HL-60 (cell line): ENCODE measurements at regions not wholly inside any gene's neighbourhood (a gene's known extent, or its start where the extent isn't known, plus 50 kb on each side); places are given as distances from the start of the nearest gene placed in this dataset.

Experiments
- DNase-seq, 2 experiments: peaks; one replicate each; pipeline ENCODE4 v3.0.0-alpha.2; 2010 to 2020; ENCODE audit warnings: low read depth in 1 of 2, low spot score in 1 of 2
- H3K27ac ChIP-seq: fragments of 250-450 bp; sonication (Bioruptor Pico); replicated peaks from 2 replicates; pipeline ENCODE4 v1.5.1; 2020; ENCODE audit warnings: mild to moderate bottlenecking, moderate library complexity
- H3K27me3 ChIP-seq: fragments of 250-450 bp; sonication (Bioruptor Pico); 2 replicates; pipeline ENCODE4 v1.5.1; 2021; ENCODE audit warnings: mild to moderate bottlenecking, moderate library complexity; ENCODE audit not compliant: insufficient read depth, poor library complexity, severe bottlenecking
- H3K4me3 ChIP-seq: replicated peaks from 2 replicates; pipeline ENCODE4 v1.5.1; 2011; ENCODE audit warnings: mild to moderate bottlenecking, control low read depth, low read length; ENCODE audit not compliant: insufficient read depth
- GABPA ChIP-seq: IDR thresholded peaks from 2 replicates; pipeline ENCODE4 v1.6.1; 2012; ENCODE audit warnings: low read depth
- POLR2AphosphoS5 ChIP-seq: IDR thresholded peaks from 2 replicates; pipeline ENCODE4 v1.6.1; 2012; ENCODE audit warnings: low read depth
- SPI1 ChIP-seq: IDR thresholded peaks from 2 replicates; pipeline ENCODE4 v1.6.1; 2012; ENCODE audit warnings: low read depth, mild to moderate bottlenecking, borderline replicate concordance
- TF ChIP-seq, protein P1 (sequence below): IDR thresholded peaks from 2 replicates; pipeline ENCODE4 v1.6.1; 2012; ENCODE audit warnings: low read depth; ENCODE audit not compliant: insufficient replicate concordance
- TF ChIP-seq, protein P2 (sequence below): IDR thresholded peaks from one replicate; pipeline ENCODE4 v1.5.1; 2011; ENCODE audit warnings: low read length, control low read depth, inconsistent platforms; ENCODE audit not compliant: insufficient read depth

DNA sequence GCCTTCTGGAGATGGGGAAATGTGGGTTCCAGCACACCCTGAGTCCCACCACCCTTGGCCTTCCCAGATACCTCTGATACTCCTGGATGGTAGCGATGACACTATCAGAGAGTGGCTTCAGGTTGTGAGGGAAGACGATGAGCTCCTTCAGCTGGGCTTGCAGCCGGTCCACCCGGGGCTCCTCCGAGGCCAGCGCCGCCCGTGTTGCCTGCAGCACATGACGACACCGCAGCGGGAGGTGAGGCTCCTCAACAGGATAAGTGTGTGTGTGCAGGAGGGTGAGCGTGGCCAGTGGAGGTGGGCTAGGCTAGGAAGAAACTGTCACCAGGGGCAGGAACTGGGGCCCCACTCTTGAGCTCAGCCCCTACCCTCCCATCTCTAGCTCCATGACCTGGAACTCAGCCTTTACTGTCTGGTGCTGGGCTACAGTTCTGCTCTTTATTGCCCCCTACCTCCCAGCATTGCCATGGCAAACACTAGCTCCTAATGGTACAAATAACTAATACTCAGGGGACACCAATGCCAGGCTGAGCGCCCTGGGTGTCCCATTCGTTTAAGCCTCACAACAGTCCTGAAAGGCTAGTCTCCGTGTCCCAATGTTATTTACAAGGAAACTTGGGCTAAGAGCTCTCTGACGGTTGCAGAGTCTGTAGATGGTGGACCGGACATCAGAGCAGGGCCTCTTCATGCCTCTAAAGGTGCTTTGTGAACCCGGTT lies 64.1 kb downstream of the SYNE3 start:
- peak in 1 of 2 experiments; percentile 22 for DNase-seq

DNA sequence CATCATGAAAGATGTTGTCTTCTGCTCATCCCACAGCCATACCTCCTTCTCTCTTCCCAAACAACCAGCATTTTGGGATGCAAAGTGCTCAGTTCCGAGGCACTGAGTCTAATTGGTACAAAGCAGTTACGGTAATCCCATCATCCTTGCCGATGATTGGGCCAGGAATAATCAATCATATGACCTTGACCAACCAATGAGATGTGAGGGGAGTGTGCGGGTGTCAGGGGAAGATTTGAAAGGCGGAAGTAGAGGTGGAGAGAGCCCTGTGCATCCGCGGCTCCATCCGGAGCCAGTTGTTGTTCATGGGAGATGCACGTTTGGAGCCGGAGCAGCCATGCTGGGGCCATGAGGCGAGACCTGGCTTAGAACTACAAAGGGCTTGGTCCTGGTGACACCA lies 67.3 kb downstream of the SYNE3 start:
- TF ChIP-seq, protein P1, sequence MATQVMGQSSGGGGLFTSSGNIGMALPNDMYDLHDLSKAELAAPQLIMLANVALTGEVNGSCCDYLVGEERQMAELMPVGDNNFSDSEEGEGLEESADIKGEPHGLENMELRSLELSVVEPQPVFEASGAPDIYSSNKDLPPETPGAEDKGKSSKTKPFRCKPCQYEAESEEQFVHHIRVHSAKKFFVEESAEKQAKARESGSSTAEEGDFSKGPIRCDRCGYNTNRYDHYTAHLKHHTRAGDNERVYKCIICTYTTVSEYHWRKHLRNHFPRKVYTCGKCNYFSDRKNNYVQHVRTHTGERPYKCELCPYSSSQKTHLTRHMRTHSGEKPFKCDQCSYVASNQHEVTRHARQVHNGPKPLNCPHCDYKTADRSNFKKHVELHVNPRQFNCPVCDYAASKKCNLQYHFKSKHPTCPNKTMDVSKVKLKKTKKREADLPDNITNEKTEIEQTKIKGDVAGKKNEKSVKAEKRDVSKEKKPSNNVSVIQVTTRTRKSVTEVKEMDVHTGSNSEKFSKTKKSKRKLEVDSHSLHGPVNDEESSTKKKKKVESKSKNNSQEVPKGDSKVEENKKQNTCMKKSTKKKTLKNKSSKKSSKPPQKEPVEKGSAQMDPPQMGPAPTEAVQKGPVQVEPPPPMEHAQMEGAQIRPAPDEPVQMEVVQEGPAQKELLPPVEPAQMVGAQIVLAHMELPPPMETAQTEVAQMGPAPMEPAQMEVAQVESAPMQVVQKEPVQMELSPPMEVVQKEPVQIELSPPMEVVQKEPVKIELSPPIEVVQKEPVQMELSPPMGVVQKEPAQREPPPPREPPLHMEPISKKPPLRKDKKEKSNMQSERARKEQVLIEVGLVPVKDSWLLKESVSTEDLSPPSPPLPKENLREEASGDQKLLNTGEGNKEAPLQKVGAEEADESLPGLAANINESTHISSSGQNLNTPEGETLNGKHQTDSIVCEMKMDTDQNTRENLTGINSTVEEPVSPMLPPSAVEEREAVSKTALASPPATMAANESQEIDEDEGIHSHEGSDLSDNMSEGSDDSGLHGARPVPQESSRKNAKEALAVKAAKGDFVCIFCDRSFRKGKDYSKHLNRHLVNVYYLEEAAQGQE, result no peak
- TF ChIP-seq POLR2AphosphoS5 (no peak), SPI1 (no peak), GABPA (no peak)
- TF ChIP-seq, protein P2, sequence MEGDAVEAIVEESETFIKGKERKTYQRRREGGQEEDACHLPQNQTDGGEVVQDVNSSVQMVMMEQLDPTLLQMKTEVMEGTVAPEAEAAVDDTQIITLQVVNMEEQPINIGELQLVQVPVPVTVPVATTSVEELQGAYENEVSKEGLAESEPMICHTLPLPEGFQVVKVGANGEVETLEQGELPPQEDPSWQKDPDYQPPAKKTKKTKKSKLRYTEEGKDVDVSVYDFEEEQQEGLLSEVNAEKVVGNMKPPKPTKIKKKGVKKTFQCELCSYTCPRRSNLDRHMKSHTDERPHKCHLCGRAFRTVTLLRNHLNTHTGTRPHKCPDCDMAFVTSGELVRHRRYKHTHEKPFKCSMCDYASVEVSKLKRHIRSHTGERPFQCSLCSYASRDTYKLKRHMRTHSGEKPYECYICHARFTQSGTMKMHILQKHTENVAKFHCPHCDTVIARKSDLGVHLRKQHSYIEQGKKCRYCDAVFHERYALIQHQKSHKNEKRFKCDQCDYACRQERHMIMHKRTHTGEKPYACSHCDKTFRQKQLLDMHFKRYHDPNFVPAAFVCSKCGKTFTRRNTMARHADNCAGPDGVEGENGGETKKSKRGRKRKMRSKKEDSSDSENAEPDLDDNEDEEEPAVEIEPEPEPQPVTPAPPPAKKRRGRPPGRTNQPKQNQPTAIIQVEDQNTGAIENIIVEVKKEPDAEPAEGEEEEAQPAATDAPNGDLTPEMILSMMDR, result no peak
- no peak for DNase-seq
- Histone ChIP-seq H3K27me3 (no peaks in the 10 kb centered on the region), H3K4me3 (no peak overlapping the region), H3K27ac (no peak overlapping the region)

More for the DNA sequence above, 64.1 kb downstream of the SYNE3 start:
- H3K27ac ChIP-seq, result no peak overlapping the region
- no peak overlapping the region for H3K4me3 ChIP-seq
- no peaks in the 10 kb centered on the region for H3K27me3 ChIP-seq
- TF ChIP-seq, protein P2, result peak; percentile 22
- TF ChIP-seq SPI1, result no peak

DNA sequence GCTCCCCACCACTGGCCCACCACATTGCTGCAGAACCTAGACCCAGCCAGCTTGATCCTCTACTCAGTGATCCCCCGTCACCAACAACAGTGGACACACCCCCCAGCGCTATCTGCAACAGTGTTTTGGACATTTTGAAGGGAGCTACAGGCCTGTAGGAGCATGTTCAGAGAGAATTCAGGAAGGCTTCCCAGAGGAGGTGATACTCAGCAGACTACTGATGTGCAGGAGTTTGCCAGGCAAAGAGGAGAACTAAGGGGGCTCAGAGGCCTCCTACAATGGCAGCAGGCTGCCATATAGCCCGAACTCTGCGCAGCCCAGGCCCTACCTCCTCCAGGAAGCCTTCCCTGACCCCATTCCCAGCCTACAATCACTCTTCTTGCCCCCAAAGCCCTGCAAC lies 70.0 kb downstream of the SYNE3 start:
- Histone ChIP-seq H3K27me3 (no peaks in the 10 kb centered on the region), H3K27ac (no peak overlapping the region), H3K4me3 (no peak overlapping the region)
- TF ChIP-seq GABPA, result no peak
- TF ChIP-seq, protein P1, result no peak
- TF ChIP-seq, protein P2, result no peak
- no peak for TF ChIP-seq SPI1
- TF ChIP-seq POLR2AphosphoS5, result no peak
- no peak for DNase-seq

DNA sequence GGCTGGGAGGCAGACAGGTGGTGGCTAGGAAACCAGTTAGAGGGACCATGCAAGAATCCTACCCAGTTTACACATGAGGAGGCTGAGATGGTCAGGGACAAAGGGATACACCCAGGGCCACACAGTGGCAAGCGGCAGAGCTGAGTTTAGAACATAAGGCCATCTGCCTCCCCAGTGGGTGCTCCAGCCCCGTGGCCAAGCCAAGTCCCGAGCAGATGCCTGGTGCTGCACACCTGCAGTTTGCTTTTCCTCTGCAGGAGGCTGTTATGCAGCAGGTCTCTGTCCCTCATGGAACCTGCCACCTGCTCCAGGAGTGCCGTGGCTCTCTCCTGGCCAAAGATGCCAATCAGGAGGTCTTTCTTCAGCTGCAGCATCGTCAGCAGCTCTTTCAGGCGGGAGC lies 70.8 kb downstream of the SYNE3 start:
- no peak overlapping the region for H3K4me3 ChIP-seq
- H3K27me3 ChIP-seq, result no peaks in the 10 kb centered on the region
- TF ChIP-seq GABPA, result no peak
- TF ChIP-seq, protein P1, result no peak
- no peak for TF ChIP-seq POLR2AphosphoS5
- TF ChIP-seq, protein P2, result no peak
- no peak for TF ChIP-seq SPI1
- no peak for DNase-seq
- no peak overlapping the region for H3K27ac ChIP-seq
